Activated CD8-positive, alpha-beta memory T cell treated with anti-CD3 and anti-CD28 coated beads for 48 hours (primary cell): ENCODE measurements at regions not wholly inside any gene's neighbourhood (a gene's known extent, or its start where the extent isn't known, plus 50 kb on each side); places are given as distances from the start of the nearest gene placed in this dataset.

Source experiments
- DNase-seq, 3 experiments: peaks; one replicate each; pipeline ENCODE4 v3.0.0-alpha.2; 2020; ENCODE audit warnings: low read depth in 2 of 3, low spot score in 2 of 3

- no peak for DNase-seq
These were observed 218.6 kb downstream of the TMEM38B start for GRCh38 chr9:105912863-105913516.

- DNase-seq, result no peak
These were observed 226.9 kb downstream of the TMEM38B start for GRCh38 chr9:105921057-105921726.

- no peak for DNase-seq
These were observed 234.1 kb downstream of the TMEM38B start for GRCh38 chr9:105928416-105928815.

GRCh38 chr9:105930011-105930627, 235.8 kb downstream of the TMEM38B start:
- no peak for DNase-seq

GRCh38 chr9:105932276-105932675, 237.9 kb downstream of the TMEM38B start:
- no peak for DNase-seq

GRCh38 chr9:105950448-105950847, 256.1 kb downstream of the TMEM38B start:
- DNase-seq, result no peak

DNA sequence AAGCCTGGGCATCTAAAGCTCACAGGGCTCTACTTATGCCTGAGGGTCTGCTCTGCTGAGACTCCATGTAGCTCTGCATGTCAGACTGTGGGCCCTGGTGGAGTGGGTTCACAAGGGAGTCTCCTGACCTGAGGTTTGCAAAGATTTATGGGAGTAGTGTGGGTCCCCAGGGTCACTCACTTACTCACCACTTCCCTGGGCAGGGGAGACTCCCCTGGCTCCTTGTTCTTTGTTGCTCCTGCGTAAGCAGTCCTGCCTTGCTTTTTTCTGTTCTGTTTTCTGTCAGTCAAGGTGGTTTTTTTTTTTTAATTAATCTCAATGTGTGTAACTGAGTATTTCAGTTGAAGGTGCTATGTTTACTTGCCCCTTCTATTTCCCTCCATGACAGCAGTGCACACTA, 256.6 kb downstream of the TMEM38B start:
- no peak for DNase-seq

DNA sequence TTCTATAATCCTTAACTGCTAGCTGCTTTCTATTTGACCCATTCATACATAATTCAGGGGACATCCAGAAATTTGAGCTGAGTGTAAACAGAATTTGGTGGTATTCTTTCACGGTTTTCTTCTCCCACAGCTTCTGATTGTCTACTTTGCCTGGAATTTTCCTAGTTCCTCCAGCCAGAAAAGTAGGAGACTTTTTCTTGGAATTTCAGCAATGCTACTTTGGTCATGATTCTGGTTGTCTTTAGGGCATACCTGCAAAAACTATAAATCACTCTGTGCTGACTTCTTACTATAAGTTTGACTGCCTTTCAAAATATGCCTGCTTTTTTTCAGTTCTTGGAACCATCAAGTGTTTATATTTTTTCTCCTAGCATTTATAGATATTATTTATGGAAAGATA, 260.2 kb downstream of the TMEM38B start:
- no peak for DNase-seq

GRCh38 chr9:105957830-105958229, 263.5 kb downstream of the TMEM38B start:
- no peak for DNase-seq

DNA sequence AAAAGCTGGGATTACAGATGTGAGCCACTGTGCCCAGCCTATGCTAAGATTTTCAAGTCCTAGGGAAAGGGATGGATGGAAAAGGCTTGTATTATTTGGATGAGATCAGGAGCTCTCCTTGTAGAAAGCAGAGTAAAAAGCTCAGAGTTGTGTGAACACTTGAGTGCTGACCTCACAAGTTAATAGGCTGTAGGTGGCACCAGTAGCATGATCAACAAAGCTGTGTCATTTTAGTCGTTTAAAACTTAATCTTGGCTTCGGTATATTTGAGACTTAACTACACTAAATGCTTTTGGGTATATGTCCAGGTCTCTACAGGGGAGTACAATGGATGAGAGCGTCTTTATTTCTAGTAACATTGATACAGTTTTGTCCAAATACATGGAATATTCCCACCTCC, 264.2 kb downstream of the TMEM38B start:
- no peak for DNase-seq

DNA sequence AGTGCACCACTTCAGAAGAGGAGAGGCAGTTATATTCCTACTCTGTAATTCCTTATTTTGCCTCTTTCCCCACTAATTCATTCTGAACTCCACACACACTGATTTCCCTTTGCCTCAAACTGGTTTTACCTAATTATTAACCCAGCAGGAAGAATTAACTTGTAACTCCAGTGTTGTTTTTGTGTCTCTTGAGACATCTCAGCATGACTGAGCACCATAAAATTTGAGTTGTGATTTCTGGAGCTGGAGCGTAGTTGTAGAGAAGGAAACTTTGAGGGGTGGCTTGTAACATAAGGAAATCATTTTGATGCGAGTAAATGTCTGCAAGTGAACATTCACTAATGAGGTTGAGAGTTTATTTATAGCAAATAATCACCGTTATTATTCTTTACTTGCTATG, 265.2 kb downstream of the TMEM38B start:
- no peak for DNase-seq

DNA sequence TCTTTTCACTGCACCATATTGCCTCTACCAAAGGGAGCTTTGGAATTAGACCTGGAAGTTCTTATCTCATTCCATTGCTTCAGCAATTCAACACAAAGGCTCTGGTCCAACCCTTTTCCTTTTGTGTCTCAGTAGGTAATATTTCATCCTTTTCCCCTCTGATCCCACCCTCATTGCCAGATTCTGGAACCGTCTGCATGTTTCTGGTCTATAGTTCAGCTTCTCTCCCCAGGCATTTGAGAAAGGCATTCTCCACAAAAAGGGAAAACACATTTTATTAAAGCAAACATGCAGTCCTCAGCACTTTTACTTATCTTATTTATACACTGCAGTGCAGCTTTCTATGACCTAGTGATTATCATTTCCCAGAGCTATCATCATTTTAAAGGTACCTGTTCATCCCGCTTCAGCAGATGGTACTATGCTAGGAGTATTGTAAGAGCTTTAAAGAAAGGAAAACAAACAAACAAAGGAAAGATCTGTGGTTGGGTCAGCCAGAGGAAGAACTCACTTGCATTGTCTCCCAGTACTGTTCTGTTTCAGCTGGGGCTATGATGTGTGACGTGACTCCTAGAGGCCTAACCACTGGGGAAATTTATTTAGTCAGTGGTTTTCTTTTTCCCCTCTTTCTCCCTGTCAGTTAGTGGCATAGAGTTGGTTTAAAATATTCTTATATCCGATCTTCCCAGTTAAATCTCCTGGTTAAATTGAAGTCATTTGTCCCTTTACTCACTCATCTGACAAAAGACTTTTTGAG, 269.2 kb downstream of the TMEM38B start:
- no peak for DNase-seq

GRCh38 chr9:105964156-105964555, 269.8 kb downstream of the TMEM38B start:
- DNase-seq, result no peak

DNA sequence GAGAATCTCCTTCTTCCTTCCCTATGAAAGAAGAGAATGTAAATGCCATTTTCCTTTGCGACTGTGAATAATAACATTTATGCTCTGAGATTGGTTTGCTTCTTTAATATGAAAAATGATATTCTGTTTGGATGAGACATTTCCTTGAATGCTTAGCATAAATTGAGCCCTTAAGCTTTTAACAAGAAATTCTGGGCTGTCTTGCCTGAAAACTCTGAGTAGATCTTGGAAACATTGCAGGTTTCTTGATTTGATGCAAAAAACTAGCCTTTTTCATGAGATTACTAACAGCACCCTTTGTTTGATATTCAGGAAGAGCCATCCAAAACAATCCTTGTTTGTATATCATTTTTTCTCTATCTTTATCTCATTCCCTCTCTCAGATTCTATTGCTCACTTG, 272.5 kb downstream of the TMEM38B start:
- no peak for DNase-seq

DNA sequence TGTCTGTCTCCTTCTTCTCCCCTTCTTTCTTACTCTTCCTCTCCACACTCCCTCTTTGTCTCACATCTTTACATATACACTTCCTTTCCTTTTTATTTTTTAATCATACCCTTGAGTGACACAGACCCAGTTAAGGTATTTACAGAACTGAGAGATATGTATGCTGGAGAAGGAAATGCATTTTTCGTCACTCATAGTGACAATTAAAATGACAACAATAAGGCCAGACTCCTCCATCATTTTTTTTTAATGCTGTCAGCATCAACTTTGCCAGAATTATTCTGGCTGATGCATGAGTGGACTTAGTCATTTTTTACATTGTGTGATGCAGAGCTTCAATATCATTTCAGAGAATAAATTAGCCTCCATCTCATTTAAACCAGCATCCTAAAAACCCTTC, 272.9 kb downstream of the TMEM38B start:
- no peak for DNase-seq

- no peak for DNase-seq
These were observed 273.5 kb downstream of the TMEM38B start for GRCh38 chr9:105967797-105968196.

DNA sequence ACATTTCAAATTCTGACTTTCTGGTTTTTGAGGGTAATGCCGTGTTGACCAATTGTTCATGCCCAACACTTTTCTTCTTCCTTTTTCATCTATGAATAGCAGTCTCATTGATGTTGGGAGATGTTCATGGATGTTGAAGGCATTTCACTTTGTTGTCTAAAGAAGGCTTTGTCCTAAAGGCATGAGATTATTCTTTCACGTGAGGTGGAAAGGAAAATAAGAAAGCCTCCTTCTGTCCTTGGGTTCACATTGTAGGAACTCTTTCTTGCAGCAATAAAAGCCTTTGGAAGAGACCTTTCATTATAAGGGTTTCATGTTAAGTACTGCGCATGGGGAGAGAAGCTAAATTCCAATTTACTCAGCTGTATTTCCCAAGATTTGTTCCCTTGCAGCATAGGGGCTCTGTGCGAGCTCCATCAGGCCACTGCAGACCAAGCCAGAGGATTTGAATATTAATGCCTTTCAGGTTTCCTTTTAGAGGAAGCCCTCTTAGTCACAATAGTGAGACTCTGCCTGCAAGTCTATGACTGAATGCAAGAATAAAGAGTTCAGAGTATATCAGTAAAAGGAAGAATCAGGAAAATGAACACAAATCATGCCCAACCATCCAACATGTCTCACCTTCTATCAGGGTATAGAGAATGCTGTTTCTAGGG, 274.6 kb downstream of the TMEM38B start:
- no peak for DNase-seq

DNA sequence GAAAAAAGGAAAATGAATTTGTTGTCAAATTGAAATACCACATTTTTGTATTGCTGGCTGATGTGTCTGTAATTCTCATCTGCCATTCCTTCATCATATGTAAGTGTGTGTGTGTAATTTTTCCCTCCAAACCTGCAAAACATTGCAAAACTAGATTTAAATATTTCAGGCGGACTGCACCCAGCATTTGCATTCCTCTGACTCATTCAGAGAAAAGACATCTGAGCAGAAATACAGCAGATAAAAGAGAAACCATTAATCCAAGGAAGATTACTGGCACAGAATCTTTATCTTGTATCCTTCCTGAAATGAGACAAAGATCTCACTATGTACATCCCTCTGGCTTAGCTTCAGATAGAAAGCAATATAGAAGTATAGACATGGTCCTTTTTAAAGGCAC, 275.3 kb downstream of the TMEM38B start:
- no peak for DNase-seq

DNA sequence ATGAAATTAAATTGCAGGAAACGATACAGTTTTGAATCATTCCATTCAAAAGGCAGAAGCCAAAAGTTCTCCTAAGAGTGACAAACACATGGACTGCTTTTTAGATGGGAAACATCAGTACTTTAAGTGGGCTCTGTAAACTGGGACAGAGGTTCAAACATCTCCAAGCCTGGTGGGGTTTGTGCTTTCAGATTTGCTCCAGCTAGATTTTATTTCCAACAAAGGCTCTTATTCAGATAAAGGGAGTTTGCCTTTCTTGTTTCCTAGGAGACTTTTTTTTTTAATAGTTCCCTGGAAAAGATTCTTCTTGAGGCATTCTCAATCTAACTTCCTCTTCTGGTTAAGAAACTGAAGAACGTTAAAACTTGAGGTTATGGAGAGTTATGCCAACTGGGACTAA, 277.6 kb downstream of the TMEM38B start:
- DNase-seq, result no peak

GRCh38 chr9:105972466-105973204, 278.3 kb downstream of the TMEM38B start:
- DNase-seq, result no peak

DNA sequence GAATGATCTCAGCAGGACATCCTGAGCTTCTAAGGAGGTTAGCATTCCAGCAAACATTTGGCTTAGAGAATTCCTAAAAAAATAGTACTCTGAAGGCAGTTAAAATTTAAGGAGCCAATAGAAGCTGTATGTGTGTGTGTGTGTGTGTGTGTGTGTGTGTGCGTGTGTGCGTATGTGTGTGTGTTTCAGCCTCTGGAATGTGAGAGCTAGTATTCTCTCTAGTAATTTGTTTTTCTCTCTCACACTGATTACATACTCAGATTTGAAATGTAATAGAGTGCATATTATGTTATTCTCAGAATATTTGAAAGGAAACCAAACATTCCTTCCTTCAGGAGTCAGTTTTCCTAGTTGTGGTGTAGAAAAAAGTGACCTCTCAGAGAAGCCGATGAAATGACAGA, 279.6 kb downstream of the TMEM38B start:
- no peak for DNase-seq
